SU-DHL-6 (cell line): ENCODE measurements at regions not wholly inside any gene's neighbourhood (a gene's known extent, or its start where the extent isn't known, plus 50 kb on each side); places are given as distances from the start of the nearest gene placed in this dataset.

Experiments
- H2AFZ ChIP-seq: fragments of 200-600 bp; sonication (generic); 2 replicates; pipeline ENCODE4 v1.6.1; 2014; ENCODE audit warnings: low read depth, mild to moderate bottlenecking, moderate library complexity, mixed read lengths, antibody characterized with exemption, low read length; ENCODE audit not compliant: severe bottlenecking
- H3F3A ChIP-seq: fragments of 200-600 bp; shearing (Covaris generic); 2 replicates; pipeline ENCODE4 v1.6.0; 2016; ENCODE audit warnings: antibody characterized with exemption, mild to moderate bottlenecking; ENCODE audit not compliant: insufficient read depth
- H3K27ac ChIP-seq: fragments of 200-600 bp; sonication (generic); 2 replicates; pipeline ENCODE4 v1.5.1; 2016; ENCODE audit warnings: low read depth, mild to moderate bottlenecking, low read length, moderate library complexity, mixed read lengths
- H3K27me3 ChIP-seq: fragments of 200-600 bp; sonication (generic), shearing (Covaris generic); 2 replicates; pipeline ENCODE4 v1.6.0; 2014; ENCODE audit warnings: mild to moderate bottlenecking, low read length
- H3K36me3 ChIP-seq: fragments of 200-600 bp; sonication (generic); 2 replicates; pipeline ENCODE4 v1.6.1; 2014; ENCODE audit warnings: mild to moderate bottlenecking, low read length, mixed read lengths
- H3K4me2 ChIP-seq: fragments of 300-600, 200-600 bp; shearing (Covaris generic), sonication (generic); 2 replicates; pipeline ENCODE4 v1.6.0; 2014; ENCODE audit warnings: low read length, low read depth, mild to moderate bottlenecking; ENCODE audit not compliant: poor library complexity, severe bottlenecking
- H3K4me3 ChIP-seq: fragments of 200-600 bp; sonication (generic); 2 replicates; pipeline ENCODE4 v1.5.1; 2014; ENCODE audit warnings: antibody characterized with exemption, low read length, mild to moderate bottlenecking, mixed read lengths; ENCODE audit not compliant: insufficient read depth, poor library complexity, severe bottlenecking
- H3K79me2 ChIP-seq: fragments of 200-600 bp; sonication (generic); 2 replicates; pipeline ENCODE4 v1.6.1; 2014; ENCODE audit warnings: mild to moderate bottlenecking, low read length, moderate library complexity; ENCODE audit not compliant: insufficient read depth
- H3K9ac ChIP-seq: fragments of 200-600 bp; sonication (generic); 2 replicates; pipeline ENCODE4 v1.7.0; 2014; ENCODE audit warnings: mild to moderate bottlenecking, low read length
- H3K9me2 ChIP-seq: fragments of 200-600 bp; sonication (generic); replicated peaks from 2 replicates; pipeline ENCODE4 v1.6.1; 2014; ENCODE audit warnings: low read length; ENCODE audit not compliant: insufficient read depth
- H3K9me3 ChIP-seq: fragments of 200-600 bp; sonication (generic); 2 replicates; pipeline ENCODE4 v1.6.1; 2014; ENCODE audit warnings: low read length, mixed read lengths; ENCODE audit not compliant: insufficient read depth
- H4K20me1 ChIP-seq: fragments of 200-600 bp; sonication (generic); 2 replicates; pipeline ENCODE4 v1.6.1; 2014; ENCODE audit warnings: low read depth, mild to moderate bottlenecking, antibody characterized with exemption, low read length, moderate library complexity, mixed read lengths
- CTCF ChIP-seq: fragments of 200-600 bp; sonication (generic); IDR thresholded peaks from one replicate; pipeline ENCODE4 v1.5.1; 2017; ENCODE audit warnings: antibody characterized with exemption, mild to moderate bottlenecking, low read length, moderate library complexity; ENCODE audit not compliant: insufficient read depth, poor library complexity, severe bottlenecking
- EZH2phosphoT487 ChIP-seq: fragments of 200-600 bp; sonication (generic), shearing (Covaris generic); conservative IDR thresholded peaks from 2 replicates; pipeline ENCODE4 v1.6.1; 2018; ENCODE audit warnings: mild to moderate bottlenecking, antibody characterized with exemption, low read length, moderate library complexity, mixed read lengths

- Histone ChIP-seq H3F3A (no peaks in the 10 kb centered on the region), H3K9me3 (no peaks in the 10 kb centered on the region), H3K4me3 (no peak overlapping the region), H2AFZ (no peak overlapping the region), H3K79me2 (no peaks in the 10 kb centered on the region), H3K9ac (no peak overlapping the region), H3K9me2 (no peaks in the 10 kb centered on the region), H3K27me3 (no peaks in the 10 kb centered on the region), H4K20me1 (no peaks in the 10 kb centered on the region), H3K27ac (no peak overlapping the region), H3K36me3 (no peaks in the 10 kb centered on the region), H3K4me2 (no peak overlapping the region)
- TF ChIP-seq CTCF (no peak), EZH2phosphoT487 (no peak)
Measured at GRCh38 chr13:54599413-54599812, 1570.8 kb downstream of the OLFM4 start.

GRCh38 chr13:54606944-54607343, 1578.3 kb downstream of the OLFM4 start:
- TF ChIP-seq EZH2phosphoT487 (no peak), CTCF (no peak)
- no peaks in the 10 kb centered on the region for H3K27me3 ChIP-seq
- H3K9me2 ChIP-seq = no peaks in the 10 kb centered on the region
- no peaks in the 10 kb centered on the region for H4K20me1 ChIP-seq
- no peaks in the 10 kb centered on the region for H3K79me2 ChIP-seq
- H3K9ac ChIP-seq = no peak overlapping the region
- no peak overlapping the region for H2AFZ ChIP-seq
- H3F3A ChIP-seq = no peaks in the 10 kb centered on the region
- no peak overlapping the region for H3K4me2 ChIP-seq
- H3K9me3 ChIP-seq = no peaks in the 10 kb centered on the region
- no peaks in the 10 kb centered on the region for H3K36me3 ChIP-seq
- no peak overlapping the region for H3K4me3 ChIP-seq
- no peak overlapping the region for H3K27ac ChIP-seq

- Histone ChIP-seq H3K4me3 (no peak overlapping the region), H2AFZ (no peak overlapping the region), H3K79me2 (no peaks in the 10 kb centered on the region), H3K9ac (no peak overlapping the region), H3F3A (no peaks in the 10 kb centered on the region), H3K27ac (no peak overlapping the region), H3K27me3 (no peaks in the 10 kb centered on the region), H3K36me3 (no peaks in the 10 kb centered on the region), H3K9me2 (no peaks in the 10 kb centered on the region), H3K9me3 (no peaks in the 10 kb centered on the region), H3K4me2 (no peak overlapping the region), H4K20me1 (no peaks in the 10 kb centered on the region)
- no peak for TF ChIP-seq EZH2phosphoT487
- no peak for TF ChIP-seq CTCF
Measured at GRCh38 chr13:54607421-54607820, 1578.8 kb downstream of the OLFM4 start.

GRCh38 chr13:54611390-54611789, 1582.8 kb downstream of the OLFM4 start:
- no peak overlapping the region for H3K27ac ChIP-seq
- no peak overlapping the region for H3K4me3 ChIP-seq
- H3K9me3 ChIP-seq = no peaks in the 10 kb centered on the region
- H3K27me3 ChIP-seq = no peaks in the 10 kb centered on the region
- no peaks in the 10 kb centered on the region for H4K20me1 ChIP-seq
- H3F3A ChIP-seq = no peaks in the 10 kb centered on the region
- no peak overlapping the region for H2AFZ ChIP-seq
- H3K9ac ChIP-seq = no peak overlapping the region
- H3K9me2 ChIP-seq = no peaks in the 10 kb centered on the region
- no peaks in the 10 kb centered on the region for H3K36me3 ChIP-seq
- no peak overlapping the region for H3K4me2 ChIP-seq
- H3K79me2 ChIP-seq = no peaks in the 10 kb centered on the region
- TF ChIP-seq EZH2phosphoT487 = no peak
- TF ChIP-seq CTCF = no peak
